Spinal cord (tissue), 9 donors: ENCODE measurements at regions not wholly inside any gene's neighbourhood (a gene's known extent, or its start where the extent isn't known, plus 50 kb on each side); places are given as distances from the start of the nearest gene placed in this dataset.
"Not testable (repeated sequence)": the region's sequence is repeated elsewhere in the genome, so short reads cannot be mapped to it uniquely, and the experiment has no call there.

Experiments
- DNase-seq, 6 donors: peaks; one replicate each; pipeline versions ENCODE4 v3.0.0 to v3.0.0-alpha.2; 2013 to 2015; ENCODE audit warnings: low spot score in 6 of 6, low read depth in 4 of 6
- H3K27ac ChIP-seq: one replicate; pipeline ENCODE4 v1.5.1; 2013; ENCODE audit warnings: low read depth, low read length, control low read depth
- H3K27me3 ChIP-seq: one replicate; pipeline ENCODE4 v1.6.1; 2013; ENCODE audit warnings: low read length; ENCODE audit not compliant: control insufficient read depth, insufficient read depth
- H3K36me3 ChIP-seq: one replicate; pipeline ENCODE4 v1.6.1; 2013; ENCODE audit warnings: low read length; ENCODE audit not compliant: control insufficient read depth, insufficient read depth
- H3K4me1 ChIP-seq: one replicate; pipeline ENCODE4 v1.6.1; 2013; ENCODE audit warnings: low read length; ENCODE audit not compliant: control insufficient read depth, insufficient read depth
- H3K4me3 ChIP-seq: one replicate; pipeline ENCODE4 v1.5.1; 2013; ENCODE audit warnings: low read depth, low read length, control low read depth
- H3K9me3 ChIP-seq: one replicate; pipeline ENCODE4 v1.6.1; 2013; ENCODE audit warnings: low read length; ENCODE audit not compliant: control insufficient read depth, insufficient read depth
- WGBS: methylation state at CpG from one replicate; pipeline ENCODE4 v1.1.5; 2013; ENCODE audit warnings: missing lambda C conversion rate; ENCODE audit not compliant: insufficient coverage; 5-methylcytosine and 5-hydroxymethylcytosine counted together
- donor health status: healthy.

GRCh38 chr20:23299673-23300050, 50.9 kb upstream of the NXT1 start:
- H3K27me3 ChIP-seq: no peaks in the 10 kb centered on the region
- no peak overlapping the region for H3K27ac ChIP-seq
- peaks cover 9% of the 10 kb centered on the region for H3K4me1 ChIP-seq
- H3K4me3 ChIP-seq: no peak overlapping the region
- no peaks in the 10 kb centered on the region for H3K36me3 ChIP-seq
- DNase-seq: no peak
- H3K9me3 ChIP-seq: no peaks in the 10 kb centered on the region
- 95% methylated on average over 6 of the region's 7 CpGs for WGBS

- no peak for DNase-seq
- H3K4me3 ChIP-seq: no peak overlapping the region
- no peaks in the 10 kb centered on the region for H3K9me3 ChIP-seq
- H3K27me3 ChIP-seq: no peaks in the 10 kb centered on the region
- no peak overlapping the region for H3K27ac ChIP-seq
- H3K4me1 ChIP-seq: peaks cover 9% of the 10 kb centered on the region
- no peaks in the 10 kb centered on the region for H3K36me3 ChIP-seq
- WGBS: 87% methylated on average over 6 of the region's 6 CpGs
Measured at GRCh38 chr20:23298926-23299672, 51.5 kb upstream of the NXT1 start.

GRCh38 chr20:23298155-23298554, 52.4 kb upstream of the NXT1 start:
- H3K27me3 ChIP-seq: no peaks in the 10 kb centered on the region
- no peaks in the 10 kb centered on the region for H3K9me3 ChIP-seq
- peak in 1 of 6 donors; percentile 23 for DNase-seq
- 66% methylated on average over 6 of the region's 6 CpGs for whole genome bisulfite sequencing
- H3K27ac ChIP-seq: no peak overlapping the region
- H3K36me3 ChIP-seq: no peaks in the 10 kb centered on the region
- peaks cover 9% of the 10 kb centered on the region for H3K4me1 ChIP-seq
- H3K4me3 ChIP-seq: no peak overlapping the region

- Histone ChIP-seq H3K4me3 (no peak overlapping the region), H3K9me3 (no peaks in the 10 kb centered on the region), H3K36me3 (no peaks in the 10 kb centered on the region), H3K27me3 (no peaks in the 10 kb centered on the region), H3K4me1 (peaks cover 9% of the 10 kb centered on the region), H3K27ac (no peak overlapping the region)
- peak in 1 of 6 donors; percentile 57 for DNase-seq
- 50% methylated on average over 15 of the region's 17 CpGs for WGBS
Measured at GRCh38 chr20:23296841-23297701, 53.5 kb upstream of the NXT1 start.

GRCh38 chr20:23295934-23296333, 54.7 kb upstream of the NXT1 start:
- no peaks in the 10 kb centered on the region for H3K27me3 ChIP-seq
- H3K4me1 ChIP-seq: peaks cover 9% of the 10 kb centered on the region
- 100% methylated on average over 1 of the region's 5 CpGs for WGBS
- H3K9me3 ChIP-seq: no peaks in the 10 kb centered on the region
- DNase-seq: no peak
- no peak overlapping the region for H3K27ac ChIP-seq
- no peak overlapping the region for H3K4me3 ChIP-seq
- H3K36me3 ChIP-seq: no peaks in the 10 kb centered on the region

- peaks cover 9% of the 10 kb centered on the region for H3K4me1 ChIP-seq
- no peak for DNase-seq
- no peak overlapping the region for H3K4me3 ChIP-seq
- no peaks in the 10 kb centered on the region for H3K27me3 ChIP-seq
- H3K27ac ChIP-seq: no peak overlapping the region
- H3K36me3 ChIP-seq: no peaks in the 10 kb centered on the region
- 98% methylated on average over 5 of the region's 10 CpGs for WGBS
- H3K9me3 ChIP-seq: no peaks in the 10 kb centered on the region
Measured at GRCh38 chr20:23294671-23295070, 55.9 kb upstream of the NXT1 start.

- Histone ChIP-seq H3K27me3 (no peaks in the 10 kb centered on the region), H3K4me1 (peaks cover 9% of the 10 kb centered on the region), H3K9me3 (no peaks in the 10 kb centered on the region), H3K27ac (no peak overlapping the region), H3K36me3 (no peaks in the 10 kb centered on the region), H3K4me3 (no peak overlapping the region)
- WGBS: 81% methylated on average over 6 of the region's 6 CpGs
- DNase-seq: no peak
Measured at GRCh38 chr20:23294166-23294565, 56.4 kb upstream of the NXT1 start.

GRCh38 chr20:23293689-23294088, 56.9 kb upstream of the NXT1 start:
- DNase-seq: no peak
- H3K27ac ChIP-seq: no peak overlapping the region
- H3K27me3 ChIP-seq: no peaks in the 10 kb centered on the region
- no peaks in the 10 kb centered on the region for H3K36me3 ChIP-seq
- no peak overlapping the region for H3K4me3 ChIP-seq
- WGBS: 73% methylated on average over 6 of the region's 6 CpGs
- H3K4me1 ChIP-seq: peaks cover 9% of the 10 kb centered on the region
- H3K9me3 ChIP-seq: no peaks in the 10 kb centered on the region

- WGBS: 97% methylated on average over 4 of the region's 5 CpGs
- not testable (repeated sequence) for H3K27me3 ChIP-seq, H3K4me1 ChIP-seq, H3K9me3 ChIP-seq, H3K27ac ChIP-seq, H3K36me3 ChIP-seq, H3K4me3 ChIP-seq, DNase-seq
Measured at GRCh38 chr20:23292311-23292710, 58.3 kb upstream of the NXT1 start.
